Activated CD8-positive, alpha-beta memory T cell treated with anti-CD3 and anti-CD28 coated beads for 48 hours (primary cell): ENCODE measurements at regions not wholly inside any gene's neighbourhood (a gene's known extent, or its start where the extent isn't known, plus 50 kb on each side); places are given as distances from the start of the nearest gene placed in this dataset.
"Not testable (repeated sequence)": the region's sequence is repeated elsewhere in the genome, so short reads cannot be mapped to it uniquely, and the experiment has no call there.

Source experiments
- DNase-seq, 3 experiments: peaks; one replicate each; pipeline ENCODE4 v3.0.0-alpha.2; 2020; ENCODE audit warnings: low read depth in 2 of 3, low spot score in 2 of 3

DNA sequence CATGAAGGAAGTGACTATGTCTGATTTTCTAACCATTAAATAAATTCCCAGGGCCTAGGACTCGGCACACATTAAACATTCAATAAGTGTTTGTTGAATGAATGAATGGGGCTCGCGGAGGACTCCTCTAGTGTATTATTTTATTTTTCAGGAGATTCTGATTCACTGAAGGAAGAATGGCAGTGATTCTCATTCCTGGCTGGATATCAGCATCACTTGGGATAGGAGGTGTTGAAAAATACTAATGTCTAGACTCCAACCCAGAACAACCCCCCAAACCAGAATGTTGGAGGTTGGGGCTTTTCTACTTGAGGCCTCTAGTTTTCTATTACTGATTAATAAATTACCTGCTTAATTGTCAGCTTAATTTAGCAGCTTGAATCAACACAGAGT is 195.4 kb downstream of the BTBD3 start:
- no peak for DNase-seq

DNA sequence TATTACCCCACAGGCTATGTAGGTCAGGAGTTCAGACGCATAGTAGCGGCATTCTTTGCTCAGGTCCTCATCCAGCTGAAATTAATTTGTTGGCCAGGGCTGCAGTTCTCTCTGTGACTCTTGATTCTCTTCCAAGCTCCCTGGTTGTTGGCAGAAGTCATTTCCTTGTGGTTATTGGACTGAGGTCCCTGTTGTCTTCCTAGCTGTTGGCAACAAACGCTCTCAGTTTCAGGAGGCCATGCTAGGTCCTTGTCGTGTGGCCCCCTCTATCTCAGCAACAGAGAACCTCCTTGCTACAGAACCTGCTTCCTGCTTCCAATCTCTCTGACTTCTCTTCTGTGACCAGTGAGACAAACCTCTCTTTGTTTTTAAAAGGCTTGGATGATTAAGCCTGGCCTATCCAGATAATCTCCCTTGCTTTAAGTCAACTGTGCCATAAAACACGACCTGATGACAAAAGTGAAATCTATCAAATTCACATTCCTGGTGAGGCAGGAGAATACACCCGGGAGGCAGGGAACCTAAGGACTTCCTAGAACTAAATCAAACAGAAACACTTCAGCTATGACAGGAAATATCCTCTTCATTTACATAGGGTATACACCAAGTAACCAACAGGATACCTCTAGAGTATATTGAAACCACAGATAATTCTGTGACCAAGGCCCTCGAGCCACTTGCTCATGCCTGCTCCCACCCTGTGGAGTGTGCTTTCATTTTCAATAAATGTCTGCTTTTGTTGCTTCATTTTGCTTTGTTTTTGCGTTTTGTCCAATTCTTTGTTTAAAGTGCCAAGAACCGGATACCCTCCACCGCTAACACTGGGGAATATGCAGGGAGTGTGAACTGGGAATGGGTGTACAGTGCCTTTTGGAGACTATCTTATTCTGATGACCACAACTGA is 196.0 kb downstream of the BTBD3 start:
- DNase-seq: no peak

DNA sequence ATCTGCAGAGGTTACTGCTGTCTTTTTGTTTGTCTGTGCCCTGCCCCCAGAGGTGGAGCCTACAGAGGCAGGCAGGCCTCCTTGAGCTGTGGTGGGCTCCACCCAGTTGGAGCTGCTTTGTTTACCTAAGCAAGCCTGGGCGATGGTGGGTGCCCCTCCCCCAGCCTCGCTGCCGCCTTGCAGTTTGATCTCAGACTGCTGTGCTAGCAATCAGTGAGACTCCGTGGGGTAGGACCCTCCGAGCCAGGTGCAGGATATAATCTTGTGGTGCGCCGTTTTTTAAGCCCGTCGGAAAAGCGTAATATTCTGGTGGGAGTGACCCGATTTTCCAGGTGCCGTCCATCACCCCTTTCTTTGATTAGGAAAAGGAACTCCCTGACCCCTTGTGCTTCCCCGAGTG is 211.4 kb downstream of the BTBD3 start:
- not testable (repeated sequence) for DNase-seq

DNA sequence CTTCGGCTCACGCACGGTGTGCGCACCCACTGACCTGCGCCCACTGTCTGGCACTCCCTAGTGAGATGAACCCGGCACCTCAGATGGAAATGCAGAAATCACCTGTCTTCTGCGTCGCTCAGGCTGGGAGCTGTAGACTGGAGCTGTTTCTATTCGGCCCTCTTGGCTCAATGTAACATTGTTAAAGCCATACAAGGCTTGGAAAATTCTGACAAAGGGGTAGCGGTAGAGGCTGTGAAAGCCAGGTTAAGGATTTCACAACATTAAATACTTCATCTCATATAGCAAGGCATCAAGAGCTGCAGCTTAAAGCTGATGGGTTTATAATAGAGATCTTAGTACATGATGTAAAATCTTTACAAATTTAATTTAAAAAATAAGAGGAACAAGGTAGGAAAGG is 211.8 kb downstream of the BTBD3 start:
- DNase-seq: not testable (repeated sequence)

DNA sequence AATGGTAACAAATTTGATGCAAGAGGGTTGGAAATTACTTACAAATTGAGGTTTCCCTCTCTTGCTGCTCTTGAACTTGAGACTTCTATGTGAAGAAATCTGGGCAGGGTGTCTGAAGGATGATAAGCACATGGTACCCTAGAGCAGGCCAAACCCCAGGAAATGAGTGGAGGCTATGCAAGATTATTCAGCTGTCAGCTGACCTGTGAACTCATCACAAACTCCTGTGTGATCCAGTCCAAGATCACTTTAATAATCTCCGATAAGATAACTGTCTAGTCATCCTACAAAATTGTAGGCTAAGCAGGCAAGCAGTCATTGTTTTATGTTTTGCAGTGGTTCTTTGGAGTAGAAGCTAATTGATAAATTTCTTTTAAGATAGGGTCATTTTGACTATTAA is 213.1 kb downstream of the BTBD3 start:
- no peak for DNase-seq

DNA sequence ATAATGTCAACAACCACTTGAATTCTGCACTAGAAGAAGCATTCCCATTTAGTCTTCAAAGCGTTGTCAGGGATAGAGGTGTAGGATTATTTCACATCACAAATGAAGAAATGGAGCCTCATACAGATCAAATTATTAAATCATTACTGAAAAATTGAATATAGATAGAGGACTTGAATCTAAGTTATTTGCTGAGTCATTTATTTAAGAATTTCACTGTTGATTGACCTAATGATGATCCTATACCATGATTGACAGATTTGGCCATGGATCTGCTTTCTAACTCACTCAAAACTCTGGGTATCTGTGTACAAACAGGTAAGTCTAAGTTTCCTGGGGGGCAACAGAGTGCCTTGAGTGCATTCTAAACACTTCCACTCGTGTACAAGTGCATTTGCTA is 215.9 kb downstream of the BTBD3 start:
- DNase-seq: no peak

DNA sequence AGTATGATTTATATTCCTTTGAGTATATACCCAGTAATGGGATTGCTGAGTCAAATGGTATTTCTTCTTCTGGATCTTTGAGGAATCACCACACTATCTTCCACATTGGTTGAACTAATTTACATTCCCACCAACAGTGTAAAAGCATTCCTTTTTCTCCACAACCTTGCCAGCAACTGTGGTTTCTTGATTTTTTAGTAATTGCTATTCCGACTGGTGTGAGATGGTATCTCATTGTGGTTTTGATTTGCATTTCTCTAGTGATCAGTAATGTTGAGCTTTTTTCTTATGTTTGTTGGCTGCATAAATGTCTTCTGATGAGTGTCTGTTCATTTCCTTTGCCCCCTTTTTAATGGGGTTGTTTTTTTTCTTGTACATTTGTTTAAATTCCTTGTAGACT is 228.3 kb downstream of the BTBD3 start:
- not testable (repeated sequence) for DNase-seq

DNA sequence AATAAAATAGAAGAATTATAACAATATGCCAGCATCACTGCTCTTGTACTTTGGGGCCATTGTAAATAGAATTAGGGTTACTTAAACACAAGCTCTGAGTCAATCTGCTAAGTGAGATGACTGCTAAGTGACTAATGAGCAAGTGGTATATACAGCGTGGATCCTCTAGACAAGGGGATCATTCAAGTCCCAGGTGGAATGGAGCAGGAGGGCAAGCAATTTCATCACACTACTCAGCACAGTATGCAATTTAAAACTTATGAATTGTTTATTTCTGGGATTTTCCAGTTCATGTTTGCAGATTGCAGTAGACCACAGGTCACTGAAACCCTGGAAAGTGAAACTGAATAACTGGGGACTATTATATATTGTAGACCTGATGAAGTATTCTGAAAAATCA is 235.3 kb downstream of the BTBD3 start:
- no peak for DNase-seq

DNA sequence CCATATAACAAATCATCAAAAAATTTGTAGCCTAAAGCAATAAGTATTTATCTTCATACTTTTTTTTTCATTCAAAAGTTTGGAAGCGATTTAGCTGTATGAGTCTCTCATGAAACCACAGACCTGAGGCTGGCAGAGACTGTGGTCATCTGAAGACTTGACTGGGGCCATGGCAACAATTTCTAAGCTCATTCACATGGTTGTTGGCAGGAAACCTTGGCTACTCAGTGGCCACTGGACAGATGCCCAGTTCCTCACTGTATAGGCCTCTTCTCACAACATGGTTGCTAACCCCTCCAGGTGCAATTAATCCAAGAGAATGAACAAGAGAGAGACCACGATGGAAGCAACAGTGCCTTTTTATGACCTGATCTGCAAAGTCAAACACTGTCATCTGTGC is 235.9 kb downstream of the BTBD3 start:
- DNase-seq: no peak

DNA sequence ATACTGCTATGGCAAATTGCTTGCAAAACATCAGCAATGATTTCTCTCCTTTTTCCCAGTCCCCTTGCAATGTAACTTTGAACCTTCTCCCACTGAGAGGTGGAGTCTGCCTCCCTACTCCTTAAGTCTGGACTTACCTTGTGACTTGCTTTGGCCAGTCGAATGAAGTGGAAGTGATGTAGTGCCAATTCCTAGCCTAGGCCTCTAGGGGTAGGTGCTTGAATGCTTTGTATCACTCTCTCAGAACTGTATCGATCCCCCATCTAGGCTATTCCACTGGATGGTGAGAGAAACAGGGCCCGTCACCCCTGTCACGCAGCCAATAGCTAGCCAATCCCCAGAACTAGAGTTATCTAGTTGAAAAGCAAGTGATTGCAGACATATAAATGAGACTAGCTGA is 238.6 kb downstream of the BTBD3 start:
- DNase-seq: no peak

DNA sequence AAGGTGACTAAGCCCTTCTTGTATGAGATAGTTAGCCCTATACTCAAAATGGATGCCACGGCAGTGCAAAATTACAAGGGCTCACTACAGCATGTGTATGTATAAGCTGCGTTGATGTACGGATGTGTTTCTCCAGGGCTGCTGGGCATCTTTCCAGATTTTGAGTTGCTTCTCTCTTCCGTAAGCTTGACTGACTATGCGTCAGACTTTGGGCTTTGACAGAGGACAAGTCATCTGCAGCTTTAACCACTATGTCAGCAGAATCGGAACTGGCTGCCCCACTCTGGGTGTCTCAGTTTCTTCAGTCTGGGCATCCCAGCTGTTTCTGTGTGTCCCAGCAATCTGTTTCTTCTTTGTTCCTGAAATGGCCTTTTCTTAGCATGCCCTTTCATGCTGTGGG is 241.6 kb downstream of the BTBD3 start:
- DNase-seq: no peak

DNA sequence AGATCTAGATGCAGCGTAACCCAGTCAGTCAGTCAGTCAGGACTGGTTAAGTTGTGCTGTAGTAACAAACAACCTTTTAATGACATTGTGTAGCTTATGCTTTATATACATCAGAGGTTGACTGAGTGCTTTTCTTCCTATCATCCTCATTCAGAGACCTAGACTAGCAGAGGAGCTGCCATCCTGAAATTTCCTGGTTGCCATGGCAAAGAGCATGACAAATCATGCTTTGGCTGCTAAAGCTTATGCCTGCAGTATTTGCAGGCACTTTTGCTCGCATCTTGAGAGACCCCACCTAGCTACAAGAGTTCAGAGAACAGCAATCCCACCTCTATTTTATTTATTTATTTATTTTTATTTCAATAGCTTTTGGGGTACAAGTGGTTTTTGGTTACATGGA is 244.0 kb downstream of the BTBD3 start:
- no peak for DNase-seq

DNA sequence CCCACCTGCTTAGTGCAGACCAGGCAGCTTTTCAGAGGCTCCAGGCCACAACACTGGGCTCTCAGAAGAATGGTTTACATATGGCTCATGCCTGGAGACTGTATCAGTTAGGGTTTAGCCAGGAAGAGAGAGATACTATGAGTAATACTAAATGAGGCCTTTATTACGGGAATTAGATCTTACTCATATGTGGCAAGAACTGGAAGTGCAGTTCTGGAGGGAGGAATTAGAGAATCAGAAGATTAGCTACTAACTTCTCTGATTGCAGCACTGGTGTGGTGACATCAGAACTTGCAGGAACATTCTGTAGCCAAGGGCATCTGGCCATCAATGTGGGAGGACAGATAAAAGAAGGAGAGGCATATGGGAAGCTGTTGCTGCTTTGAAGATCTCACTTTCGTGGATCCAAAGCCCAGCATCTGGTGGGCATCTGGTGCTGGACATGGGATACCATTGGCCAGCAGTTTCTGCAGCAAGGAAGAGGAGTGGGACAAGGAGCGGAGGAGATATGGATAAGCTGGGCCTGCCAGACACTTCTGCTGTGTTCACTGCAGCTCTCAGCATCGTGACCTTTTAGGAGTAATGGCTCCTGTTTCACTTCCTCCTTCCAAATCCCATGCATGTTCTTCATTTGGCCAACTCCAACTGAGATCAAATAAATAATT is 248.5 kb downstream of the BTBD3 start:
- DNase-seq: no peak

DNA sequence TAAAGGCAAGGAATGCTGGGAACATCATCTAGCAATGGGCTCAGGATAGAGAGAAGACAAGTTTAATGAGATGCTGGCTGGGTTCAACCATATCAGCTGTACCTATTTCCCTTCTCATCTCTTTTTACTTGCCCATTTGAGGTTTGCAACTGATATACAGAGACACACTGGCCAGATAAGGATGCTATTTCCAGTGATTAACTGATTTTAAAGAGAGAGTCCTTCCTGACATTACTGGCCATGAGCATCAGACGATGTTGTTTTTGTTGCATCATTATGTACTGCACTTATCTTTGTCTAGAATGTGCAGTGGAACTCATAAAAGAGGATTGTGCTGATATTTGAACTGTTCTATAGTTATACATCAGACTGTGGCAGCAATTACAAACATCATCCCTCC is 252.7 kb downstream of the BTBD3 start:
- DNase-seq: no peak

DNA sequence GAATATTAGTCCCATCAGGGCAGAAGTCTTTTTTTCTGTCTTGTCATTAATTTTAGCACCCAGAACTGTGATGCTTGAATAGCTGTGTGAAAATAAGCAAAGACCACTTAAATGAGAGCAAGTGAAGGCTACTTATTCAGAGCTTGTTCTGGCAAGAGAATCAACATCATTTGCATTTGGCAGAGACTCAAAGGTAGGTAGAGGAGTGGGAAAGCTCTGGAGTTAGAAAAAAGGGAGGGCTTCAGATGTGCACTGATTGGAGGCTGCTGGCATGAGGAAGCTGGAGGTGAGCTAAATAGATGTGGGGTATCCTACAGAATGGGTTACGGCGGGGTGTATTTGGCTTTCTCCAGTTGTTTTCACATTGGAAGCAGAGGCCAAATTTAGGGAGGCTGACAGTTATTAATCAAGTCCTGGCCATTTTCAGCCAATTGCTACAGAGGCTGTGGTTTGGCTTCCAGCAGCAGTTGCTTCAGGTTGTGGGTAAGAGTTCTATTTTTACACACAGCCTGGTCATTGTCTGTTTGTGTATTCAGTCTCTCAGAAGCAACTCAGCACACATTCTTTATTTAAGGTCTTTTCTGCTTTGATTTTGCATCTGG is 254.3 kb downstream of the BTBD3 start:
- DNase-seq: no peak

DNA sequence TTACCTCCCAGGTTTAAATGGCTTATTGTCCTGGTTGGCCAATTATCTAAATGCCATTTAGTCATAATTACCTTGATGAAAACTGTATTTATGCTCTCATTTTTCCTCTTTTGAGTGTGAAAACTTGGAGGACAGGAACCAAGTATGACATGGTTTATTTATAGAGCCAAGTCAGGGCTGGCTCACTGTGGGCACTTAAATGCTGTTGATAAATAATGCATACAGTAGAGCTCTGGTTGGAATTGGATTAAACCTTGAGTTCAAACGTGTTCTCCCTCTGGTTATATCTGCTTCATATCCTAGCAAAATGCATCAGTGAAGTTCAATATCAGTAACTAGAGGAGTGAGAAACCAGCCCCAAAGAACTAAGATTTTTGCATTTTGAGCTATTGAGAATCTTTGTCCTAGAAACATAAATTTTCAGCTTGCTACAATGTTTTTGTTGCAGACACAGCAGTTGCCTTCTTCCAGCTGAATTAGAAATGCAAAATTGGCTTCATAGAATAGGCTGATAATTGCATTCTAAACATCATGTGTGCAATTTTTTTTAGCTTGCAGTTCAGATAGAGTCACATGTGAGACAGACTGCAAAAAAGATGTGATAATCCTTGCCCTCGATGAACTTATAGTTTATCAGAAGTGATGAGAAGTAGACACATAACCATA is 255.8 kb downstream of the BTBD3 start:
- DNase-seq: no peak

DNA sequence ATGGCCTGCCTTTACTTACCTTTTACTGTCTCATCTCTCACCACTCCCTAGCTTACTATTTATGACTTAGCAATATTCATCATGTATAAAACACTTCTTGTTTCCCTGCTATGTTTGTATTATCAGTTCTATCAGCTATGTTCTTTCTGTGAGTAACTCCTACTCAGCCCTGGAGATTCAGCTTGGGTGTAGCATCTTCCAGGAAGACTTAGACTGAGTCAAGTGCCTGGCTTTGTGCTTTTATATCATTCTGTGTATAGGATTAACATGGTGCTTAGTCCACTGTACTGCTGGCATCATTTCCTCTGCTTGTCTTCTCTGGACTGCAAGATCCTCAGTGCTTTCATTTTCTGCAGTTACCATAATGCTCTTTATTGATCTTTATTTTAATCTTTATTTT is 257.8 kb downstream of the BTBD3 start:
- DNase-seq: no peak

DNA sequence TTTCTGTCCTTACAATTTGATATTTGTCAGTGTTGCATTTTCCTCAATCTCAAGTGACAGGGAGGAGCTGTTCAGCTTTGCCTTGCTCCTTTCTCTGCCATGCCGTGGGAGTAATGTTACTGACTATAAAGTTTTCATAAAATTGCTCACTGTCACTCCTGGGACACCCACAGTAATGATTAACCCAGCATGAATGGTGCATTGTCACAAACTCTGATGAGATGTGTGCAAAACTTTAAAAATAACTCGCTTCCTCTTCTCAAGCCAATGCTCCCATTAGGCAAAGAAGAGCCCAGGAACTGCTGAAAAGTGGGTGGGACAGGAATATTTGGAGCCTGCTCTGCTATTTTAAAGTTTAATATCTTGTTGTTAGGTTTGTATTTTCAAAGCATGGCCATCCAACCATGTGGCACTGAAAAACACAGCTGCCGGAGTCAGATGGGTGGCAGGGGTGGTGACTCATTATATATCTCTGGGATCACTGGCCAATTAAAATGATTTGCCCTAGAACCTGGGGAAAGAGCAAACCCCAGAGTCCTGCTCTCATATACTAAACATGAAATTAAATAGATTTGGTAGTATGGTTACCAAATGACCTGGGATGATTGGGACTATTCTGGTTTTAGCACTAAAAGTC is 260.1 kb downstream of the BTBD3 start:
- no peak for DNase-seq

DNA sequence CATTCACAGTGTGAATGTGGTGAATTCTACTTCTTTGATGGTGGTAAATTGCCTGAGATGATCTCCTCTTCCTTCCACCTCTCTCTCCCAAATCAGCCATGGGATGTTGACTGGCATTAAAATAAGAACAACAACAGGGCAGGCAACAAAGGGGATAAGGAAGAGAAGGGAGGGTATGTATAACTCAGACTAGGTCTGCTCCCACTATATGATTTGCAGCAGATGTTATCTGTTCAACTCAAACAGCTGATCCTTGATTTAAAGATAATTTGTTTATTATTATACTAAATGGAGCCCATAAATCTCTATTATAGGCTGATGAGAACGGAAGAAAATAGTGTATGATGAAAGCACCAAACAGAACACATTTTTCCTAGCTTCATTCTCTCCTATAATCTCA is 262.0 kb downstream of the BTBD3 start:
- no peak for DNase-seq

DNA sequence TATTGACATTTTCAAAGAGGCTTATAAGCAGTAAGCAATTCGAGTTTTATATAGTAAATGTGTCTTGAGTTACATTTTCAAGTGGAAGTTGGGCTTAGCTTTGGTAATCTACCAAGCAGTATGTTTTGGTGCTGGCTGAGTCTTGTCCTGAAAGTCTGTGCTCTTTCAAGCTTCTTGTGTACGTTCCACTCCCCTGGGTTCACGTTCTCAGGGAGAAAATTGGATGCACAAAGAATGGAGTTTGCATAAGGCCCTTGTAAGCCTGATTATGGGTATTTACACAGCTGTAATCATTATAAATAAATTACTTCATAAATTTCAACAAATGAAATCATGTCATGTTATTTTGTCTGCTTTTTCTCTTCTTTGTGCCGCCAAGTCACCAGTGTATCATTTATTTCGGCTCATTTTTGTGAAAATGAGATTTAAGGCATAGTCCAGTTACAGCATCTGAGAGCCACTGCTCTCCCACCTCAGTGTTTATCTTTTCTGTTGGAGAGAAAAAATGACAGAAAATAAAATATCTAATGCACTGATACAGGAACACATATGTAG is 262.5 kb downstream of the BTBD3 start:
- no peak for DNase-seq

DNA sequence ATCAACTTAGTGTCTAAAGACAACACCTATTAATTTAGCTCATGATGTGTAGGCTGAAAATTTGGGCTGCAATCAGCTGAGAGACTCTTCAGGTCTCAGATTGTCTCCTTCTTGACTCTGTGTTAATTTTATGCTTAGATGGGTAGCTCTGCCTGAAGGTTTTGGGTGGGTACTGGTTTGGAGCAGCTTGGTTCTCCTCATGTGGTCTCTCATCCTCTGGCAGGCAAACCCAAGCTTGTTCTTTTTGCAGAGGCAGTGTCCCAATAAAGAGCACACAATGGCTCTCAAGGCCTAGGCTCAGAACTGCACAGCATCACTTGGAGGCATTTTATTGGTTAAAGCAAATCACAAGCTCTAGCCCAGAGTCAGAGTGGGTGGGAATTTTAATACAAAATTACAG is 280.6 kb downstream of the BTBD3 start:
- no peak for DNase-seq
